ENCODE measurements at regions not wholly inside any gene's neighbourhood (a gene's known extent, or its start where the extent isn't known, plus 50 kb on each side); places are given as distances from the start of the nearest gene placed in this dataset.

DNA sequence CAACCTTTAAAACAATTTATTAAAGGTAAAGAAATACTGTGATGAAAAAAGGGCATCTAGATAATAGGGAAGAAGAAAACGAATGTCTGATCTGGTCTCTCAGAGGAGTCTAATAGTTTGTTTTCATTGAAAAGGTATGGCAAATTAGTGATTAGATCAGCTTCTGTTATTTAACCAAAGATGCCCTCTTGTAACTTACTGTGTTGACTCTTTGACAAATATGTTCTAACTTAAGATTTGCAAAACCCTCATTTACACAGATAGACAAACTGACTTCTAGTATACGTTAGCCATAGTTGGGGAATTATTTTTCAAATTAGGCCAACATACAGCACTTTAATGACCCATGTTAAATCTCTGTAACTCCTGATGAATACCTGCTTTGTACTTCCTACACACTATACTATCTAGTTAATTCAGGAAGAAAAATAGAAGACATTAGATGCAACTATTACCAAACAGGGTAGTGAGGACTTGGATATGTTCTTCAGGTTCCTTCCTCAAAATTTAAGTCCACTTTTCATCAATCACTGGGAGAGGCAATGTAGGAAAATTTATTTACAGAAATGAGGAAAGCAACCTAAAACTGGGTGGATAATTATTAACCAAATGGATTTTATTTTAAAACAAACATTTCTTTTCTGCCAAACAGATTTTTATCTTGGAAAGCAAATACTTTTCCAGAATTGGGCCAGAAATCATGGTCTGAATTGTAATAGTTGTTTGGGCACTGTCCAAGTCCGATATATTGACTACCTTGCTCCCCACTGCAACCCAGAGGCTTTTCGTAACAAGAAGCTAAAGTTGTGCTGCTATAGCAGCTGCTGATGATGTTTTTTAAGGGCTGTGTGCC is 66.4 kb upstream of the PPP2R2B start:
- TF ChIP-seq, protein P1, sequence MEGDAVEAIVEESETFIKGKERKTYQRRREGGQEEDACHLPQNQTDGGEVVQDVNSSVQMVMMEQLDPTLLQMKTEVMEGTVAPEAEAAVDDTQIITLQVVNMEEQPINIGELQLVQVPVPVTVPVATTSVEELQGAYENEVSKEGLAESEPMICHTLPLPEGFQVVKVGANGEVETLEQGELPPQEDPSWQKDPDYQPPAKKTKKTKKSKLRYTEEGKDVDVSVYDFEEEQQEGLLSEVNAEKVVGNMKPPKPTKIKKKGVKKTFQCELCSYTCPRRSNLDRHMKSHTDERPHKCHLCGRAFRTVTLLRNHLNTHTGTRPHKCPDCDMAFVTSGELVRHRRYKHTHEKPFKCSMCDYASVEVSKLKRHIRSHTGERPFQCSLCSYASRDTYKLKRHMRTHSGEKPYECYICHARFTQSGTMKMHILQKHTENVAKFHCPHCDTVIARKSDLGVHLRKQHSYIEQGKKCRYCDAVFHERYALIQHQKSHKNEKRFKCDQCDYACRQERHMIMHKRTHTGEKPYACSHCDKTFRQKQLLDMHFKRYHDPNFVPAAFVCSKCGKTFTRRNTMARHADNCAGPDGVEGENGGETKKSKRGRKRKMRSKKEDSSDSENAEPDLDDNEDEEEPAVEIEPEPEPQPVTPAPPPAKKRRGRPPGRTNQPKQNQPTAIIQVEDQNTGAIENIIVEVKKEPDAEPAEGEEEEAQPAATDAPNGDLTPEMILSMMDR (conservative IDR thresholded peaks at IDR 0.05; ENCODE audit: low read length) = no peak
- TF ChIP-seq EZH2phosphoT487 (IDR thresholded peaks at IDR 0.05; ENCODE audit: borderline replicate concordance, low read depth, low read length) = no peak
